ENCODE measurements at regions not wholly inside any gene's neighbourhood (a gene's known extent, or its start where the extent isn't known, plus 50 kb on each side); places are given as distances from the start of the nearest gene placed in this dataset.

GRCh38 chr5:86786955-86787354, 169.2 kb downstream of the COX7C start:
- DNase-seq, result no peak

GRCh38 chr5:86795659-86796058, 177.9 kb downstream of the COX7C start:
- DNase-seq, result no peak

GRCh38 chr5:86797677-86798076, 179.9 kb downstream of the COX7C start:
- no peak for DNase-seq

- DNase-seq, result no peak
Measured at GRCh38 chr5:86806206-86806605, 188.5 kb downstream of the COX7C start.

- no peak for DNase-seq
Measured at GRCh38 chr5:86807046-86808031, 189.6 kb downstream of the COX7C start.

- no peak for DNase-seq
Measured at GRCh38 chr5:86814315-86814714, 196.6 kb downstream of the COX7C start.

- DNase-seq, result no peak
Measured at GRCh38 chr5:86814907-86815306, 197.2 kb downstream of the COX7C start.

GRCh38 chr5:86824637-86825036, 206.9 kb downstream of the COX7C start:
- DNase-seq, result no peak

GRCh38 chr5:86831128-86831527, 213.4 kb downstream of the COX7C start:
- no peak for DNase-seq

GRCh38 chr5:86833868-86834267, 216.1 kb downstream of the COX7C start:
- no peak for DNase-seq

GRCh38 chr5:86837610-86838009, 219.9 kb downstream of the COX7C start:
- no peak for DNase-seq

- DNase-seq, result no peak
Measured at GRCh38 chr5:86838083-86838482, 220.3 kb downstream of the COX7C start.

- DNase-seq, result no peak
Measured at GRCh38 chr5:86841000-86841644, 223.4 kb downstream of the COX7C start.

GRCh38 chr5:86858442-86858841, 240.7 kb downstream of the COX7C start:
- no peak for DNase-seq

GRCh38 chr5:86861512-86861911, 243.8 kb downstream of the COX7C start:
- no peak for DNase-seq

GRCh38 chr5:86862093-86862492, 244.4 kb downstream of the COX7C start:
- no peak for DNase-seq

- no peak for DNase-seq
Measured at GRCh38 chr5:86864051-86864450, 246.3 kb downstream of the COX7C start.

GRCh38 chr5:86865256-86865785, 247.6 kb downstream of the COX7C start:
- no peak for DNase-seq

GRCh38 chr5:86866036-86866435, 248.3 kb downstream of the COX7C start:
- DNase-seq, result no peak

GRCh38 chr5:86869268-86869667, 251.5 kb downstream of the COX7C start:
- no peak for DNase-seq

- no peak for DNase-seq
Measured at GRCh38 chr5:86875539-86875938, 257.8 kb downstream of the COX7C start.

- no peak for DNase-seq
Measured at GRCh38 chr5:86878250-86878649, 260.5 kb downstream of the COX7C start.

GRCh38 chr5:86879086-86879485, 261.3 kb downstream of the COX7C start:
- DNase-seq, result no peak

- DNase-seq, result no peak
Measured at GRCh38 chr5:86880344-86880743, 262.6 kb downstream of the COX7C start.
